KMS-11 (cell line): ENCODE measurements at regions not wholly inside any gene's neighbourhood (a gene's known extent, or its start where the extent isn't known, plus 50 kb on each side); places are given as distances from the start of the nearest gene placed in this dataset.

Source experiments
- H2AFZ ChIP-seq: fragments of 200-600 bp; sonication (generic); 2 replicates; pipeline ENCODE4 v1.6.1; 2016; ENCODE audit warnings: antibody characterized with exemption, mixed run types, low read depth
- H3K27ac ChIP-seq: fragments of 200-600 bp; sonication (generic); 2 replicates; pipeline ENCODE4 v1.6.1; 2016; ENCODE audit warnings: mild to moderate bottlenecking, mixed run types
- H3K27me3 ChIP-seq: fragments of 200-600 bp; sonication (generic); 2 replicates; pipeline ENCODE4 v1.6.1; 2017; ENCODE audit warnings: mild to moderate bottlenecking, low read depth, mixed run types, moderate library complexity; ENCODE audit not compliant: insufficient read depth
- H3K36me3 ChIP-seq: fragments of 200-600 bp; sonication (generic); 2 replicates; pipeline ENCODE4 v1.6.1; 2017; ENCODE audit warnings: mild to moderate bottlenecking, mixed run types; ENCODE audit not compliant: insufficient read depth
- H3K4me1 ChIP-seq: fragments of 200-600 bp; sonication (generic); 2 replicates; pipeline ENCODE4 v1.6.1; 2016; ENCODE audit warnings: mild to moderate bottlenecking, low read depth, mixed run types; ENCODE audit not compliant: poor library complexity, severe bottlenecking
- H3K4me2 ChIP-seq: fragments of 200-600 bp; sonication (generic); 2 replicates; pipeline ENCODE4 v1.7.0; 2016; ENCODE audit warnings: mild to moderate bottlenecking, mixed run types
- H3K4me3 ChIP-seq: fragments of 200-600 bp; sonication (generic); IDR thresholded peaks from 2 replicates; pipeline ENCODE4 v1.6.1; 2017; ENCODE audit warnings: low read depth, low read length, mixed read lengths; ENCODE audit not compliant: insufficient read depth
- H3K79me2 ChIP-seq: fragments of 200-600 bp; sonication (generic); 2 replicates; pipeline ENCODE4 v1.6.1; 2016; ENCODE audit warnings: low read depth, mixed run types; ENCODE audit not compliant: insufficient read depth
- H3K9ac ChIP-seq: fragments of 200-600 bp; sonication (generic); 2 replicates; pipeline ENCODE4 v1.6.1; 2016; ENCODE audit warnings: mild to moderate bottlenecking, mixed run types
- H4K20me1 ChIP-seq: fragments of 200-600 bp; sonication (generic); 2 replicates; pipeline ENCODE4 v1.6.1; 2016; ENCODE audit warnings: mild to moderate bottlenecking, mixed run types; ENCODE audit not compliant: insufficient read depth
- CTCF ChIP-seq: fragments of 200-600 bp; sonication (generic); conservative IDR thresholded peaks from 2 replicates; pipeline ENCODE4 v1.6.1; 2017; ENCODE audit warnings: low read depth, mild to moderate bottlenecking, antibody characterized with exemption, low read length, moderate library complexity, mixed read lengths

DNA sequence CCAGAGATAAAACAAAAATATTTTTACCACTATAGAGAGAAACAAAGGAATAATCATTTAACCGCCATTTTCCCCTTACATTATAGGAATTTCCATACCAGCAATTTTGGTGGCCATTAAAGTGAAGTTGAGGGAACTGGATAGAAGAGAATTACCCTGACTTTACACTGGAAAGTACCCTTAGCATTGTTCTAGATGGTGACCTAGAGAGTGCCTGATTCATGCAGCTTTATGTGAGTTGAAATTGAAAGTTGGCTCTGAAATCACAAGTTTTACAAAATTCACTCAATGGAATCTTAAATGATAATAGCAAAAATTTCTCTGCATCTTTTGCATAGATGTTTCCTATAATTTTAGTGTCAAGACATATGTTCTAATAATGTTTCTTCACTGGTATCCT, 55.7 kb upstream of the PREP start:
- Histone ChIP-seq H4K20me1 (no peaks in the 10 kb centered on the region), H3K4me3 (no peak overlapping the region), H3K9ac (no peak overlapping the region), H2AFZ (no peak overlapping the region), H3K36me3 (no peaks in the 10 kb centered on the region), H3K79me2 (no peaks in the 10 kb centered on the region), H3K4me2 (no peak overlapping the region), H3K27ac (no peak overlapping the region), H3K4me1 (no peaks in the 10 kb centered on the region), H3K27me3 (no peaks in the 10 kb centered on the region)
- no peak for TF ChIP-seq CTCF

GRCh38 chr6:105458084-105458483, 55.2 kb upstream of the PREP start:
- Histone ChIP-seq H3K27me3 (no peaks in the 10 kb centered on the region), H3K27ac (no peak overlapping the region), H4K20me1 (no peaks in the 10 kb centered on the region), H3K36me3 (no peaks in the 10 kb centered on the region), H3K4me3 (no peak overlapping the region), H3K79me2 (no peaks in the 10 kb centered on the region), H3K4me1 (no peaks in the 10 kb centered on the region), H2AFZ (no peak overlapping the region), H3K4me2 (no peak overlapping the region), H3K9ac (no peak overlapping the region)
- no peak for TF ChIP-seq CTCF

DNA sequence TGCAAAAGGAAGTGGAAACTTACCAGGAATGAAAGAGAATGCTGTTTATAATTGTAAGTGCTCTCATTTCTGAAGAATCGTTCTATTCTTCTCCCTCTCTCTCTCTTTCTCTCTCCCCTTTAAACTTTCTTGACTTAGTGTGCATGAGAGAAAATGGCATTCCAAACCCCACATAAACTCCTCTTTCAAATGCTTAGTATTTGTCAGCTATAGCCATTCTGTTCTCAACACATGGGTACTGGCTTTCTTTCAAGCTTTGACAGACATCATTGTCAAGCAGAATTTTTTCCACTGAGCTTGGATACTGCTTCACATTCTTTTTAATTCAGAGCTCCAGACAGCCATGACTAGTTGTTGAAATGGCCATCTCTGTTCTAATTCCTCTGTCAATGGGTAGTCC, 51.1 kb upstream of the PREP start:
- Histone ChIP-seq H3K4me1 (no peaks in the 10 kb centered on the region), H4K20me1 (no peaks in the 10 kb centered on the region), H3K4me2 (no peak overlapping the region), H2AFZ (no peak overlapping the region), H3K27ac (no peak overlapping the region), H3K9ac (no peak overlapping the region), H3K79me2 (no peaks in the 10 kb centered on the region), H3K27me3 (no peaks in the 10 kb centered on the region), H3K36me3 (no peaks in the 10 kb centered on the region), H3K4me3 (no peak overlapping the region)
- no peak for TF ChIP-seq CTCF

DNA sequence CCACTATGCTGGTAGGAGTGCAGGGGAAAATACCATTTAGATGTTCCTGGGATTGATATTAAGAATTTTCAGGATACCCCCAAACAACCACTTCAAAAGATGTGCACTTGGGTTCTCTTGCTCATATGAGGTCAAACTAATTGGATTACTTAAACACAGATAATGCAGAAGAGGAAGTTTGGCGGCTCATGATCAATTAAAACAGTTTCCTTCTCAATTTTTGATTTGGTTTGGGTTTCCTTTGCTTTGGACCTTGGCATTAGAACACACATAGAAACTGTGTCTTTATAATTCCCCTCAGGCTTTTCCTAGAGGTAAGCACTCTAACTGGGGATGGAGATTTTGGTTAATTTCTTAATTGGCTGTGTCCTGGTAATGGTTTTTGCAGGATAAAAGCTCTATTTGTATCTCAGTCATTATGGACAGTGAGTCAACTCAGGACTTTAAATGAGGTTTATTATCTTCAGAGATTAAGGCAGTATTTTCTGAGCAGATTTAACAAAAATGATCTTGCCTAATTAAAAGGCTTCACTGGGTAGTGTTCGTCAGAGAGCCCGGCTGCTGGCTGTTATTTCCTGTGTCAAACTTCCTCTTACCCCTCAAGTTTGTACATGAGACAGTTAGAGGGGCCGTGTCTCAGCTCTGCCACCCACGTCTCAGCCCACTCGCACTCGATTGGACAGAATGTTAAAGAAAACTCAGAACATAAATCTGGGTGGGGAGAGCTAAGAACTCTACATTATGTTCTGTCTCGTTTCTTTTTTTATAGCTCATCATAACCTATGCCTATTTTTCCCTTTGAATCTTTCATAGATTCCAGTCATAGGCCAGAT, 50.3 kb upstream of the PREP start:
- Histone ChIP-seq H3K9ac (no peak overlapping the region), H3K4me2 (no peak overlapping the region), H3K36me3 (no peaks in the 10 kb centered on the region), H2AFZ (no peak overlapping the region), H3K79me2 (no peaks in the 10 kb centered on the region), H4K20me1 (no peaks in the 10 kb centered on the region), H3K4me1 (no peaks in the 10 kb centered on the region), H3K27me3 (no peaks in the 10 kb centered on the region), H3K27ac (no peak overlapping the region), H3K4me3 (no peak overlapping the region)
- no peak for TF ChIP-seq CTCF
